ENCODE measurements at regions not wholly inside any gene's neighbourhood (a gene's known extent, or its start where the extent isn't known, plus 50 kb on each side); places are given as distances from the start of the nearest gene placed in this dataset.
"Not testable (repeated sequence)": the region's sequence is repeated elsewhere in the genome, so short reads cannot be mapped to it uniquely, and the experiment has no call there.

DNA sequence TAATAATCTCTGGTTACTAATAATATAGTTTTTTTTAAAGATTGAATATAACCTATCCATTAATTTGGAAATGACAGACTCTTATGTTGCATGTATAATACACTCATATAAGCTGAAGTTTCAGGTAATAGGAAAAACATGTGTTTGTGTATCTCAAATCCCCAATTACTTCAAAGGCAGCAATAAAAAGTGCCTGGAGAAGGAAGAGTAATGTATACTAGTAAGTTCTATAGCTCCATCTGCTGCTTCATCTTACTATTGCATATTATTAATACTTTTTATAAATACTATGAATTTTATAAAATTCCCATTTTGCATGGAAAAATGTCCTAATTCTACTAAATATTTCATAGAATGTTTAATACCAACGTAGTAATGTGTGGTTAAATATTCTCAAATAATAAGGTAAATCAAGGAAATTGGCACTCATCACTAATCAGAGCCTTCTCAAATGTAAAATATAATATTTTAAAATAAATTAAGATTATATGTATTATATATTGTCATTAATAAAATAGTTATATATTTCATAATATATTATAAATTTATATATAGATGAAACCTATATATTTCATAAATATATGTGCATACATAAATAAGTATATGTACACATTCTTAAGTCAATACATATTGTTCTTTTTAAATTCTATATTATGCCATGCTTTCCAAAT, 311.9 kb downstream of the HGF start:
- Mint-ChIP-seq H3K36me3 (no peaks in the 10 kb centered on the region), H3K4me1 (no peaks in the 10 kb centered on the region), H3K4me3 (no peak overlapping the region), H3K9me3 (no peaks in the 10 kb centered on the region), H3K27ac (no peak overlapping the region), H3K27me3 (peaks cover 0 to 2% (median 0%) of the 10 kb centered on the region in 5 donors)
- DNase-seq, result no peak
- POLR2A ChIA-PET, result no interaction called here
- no peak for ATAC-seq

DNA sequence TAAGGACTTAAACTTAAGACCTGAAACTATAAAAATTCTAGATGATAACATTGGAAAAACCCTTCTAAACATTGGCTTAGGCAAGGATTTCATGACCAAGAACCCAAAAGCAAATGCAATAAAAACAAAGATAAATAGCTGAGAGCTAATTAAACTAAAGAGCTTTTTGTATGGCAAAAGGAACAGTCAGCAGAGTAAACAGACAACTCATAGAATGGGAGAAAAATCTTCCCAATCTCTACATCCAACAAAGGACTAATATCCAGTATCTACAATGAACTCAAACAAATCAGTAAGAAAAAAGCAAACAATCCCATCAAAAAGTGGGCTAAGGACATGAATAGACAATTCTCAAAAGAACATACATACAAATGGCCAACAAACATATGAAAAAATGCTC, 316.1 kb downstream of the HGF start:
- POLR2A ChIA-PET, H3K9me3 Mint-ChIP-seq, H3K4me1 Mint-ChIP-seq, H3K4me3 Mint-ChIP-seq, DNase-seq, H3K27ac Mint-ChIP-seq, H3K27me3 Mint-ChIP-seq, ATAC-seq, H3K36me3 Mint-ChIP-seq: not testable (repeated sequence)

DNA sequence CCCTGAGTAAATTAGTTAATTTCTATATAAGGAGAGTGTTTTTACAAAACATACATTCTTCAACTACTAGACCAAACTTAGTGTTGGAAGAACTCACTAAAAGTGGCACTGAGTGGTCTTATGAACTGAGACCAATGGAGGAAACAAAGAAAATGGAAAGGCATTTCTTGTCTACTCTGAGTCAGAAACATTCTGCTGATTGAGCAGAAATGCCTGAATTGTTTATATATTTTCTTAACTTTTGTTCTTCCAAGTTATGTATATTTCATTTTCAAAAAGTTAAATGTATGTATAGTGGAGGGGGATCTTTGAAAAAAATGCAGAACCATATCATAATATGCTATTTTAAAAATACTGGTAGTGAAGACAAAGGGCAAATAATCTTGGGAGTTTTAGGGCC, 320.7 kb downstream of the HGF start:
- Mint-ChIP-seq H3K36me3 (no peaks in the 10 kb centered on the region), H3K27ac (no peak overlapping the region), H3K27me3 (peaks cover 0 to 4% (median 0%) of the 10 kb centered on the region in 5 donors), H3K9me3 (peaks cover 0 to 5% (median 0%) of the 10 kb centered on the region in 9 donors), H3K4me1 (no peaks in the 10 kb centered on the region), H3K4me3 (no peak overlapping the region)
- POLR2A ChIA-PET, result no interaction called here
- DNase-seq (no peak), ATAC-seq (no peak)

GRCh38 chr7:81447351-81447952, 322.4 kb downstream of the HGF start:
- H3K36me3 Mint-ChIP-seq, result no peaks in the 10 kb centered on the region
- H3K27ac Mint-ChIP-seq, result peak overlapping the region in 1 of 10 donors; percentile 27
- peaks cover 0 to 4% (median 0%) of the 10 kb centered on the region in 5 donors for H3K27me3 Mint-ChIP-seq
- POLR2A ChIA-PET, result no interaction called here
- H3K4me1 Mint-ChIP-seq, result no peaks in the 10 kb centered on the region
- peaks cover 0 to 7% (median 0%) of the 10 kb centered on the region in 9 donors for H3K9me3 Mint-ChIP-seq
- ATAC-seq, result no peak
- DNase-seq, result no peak
- no peak overlapping the region for H3K4me3 Mint-ChIP-seq

DNA sequence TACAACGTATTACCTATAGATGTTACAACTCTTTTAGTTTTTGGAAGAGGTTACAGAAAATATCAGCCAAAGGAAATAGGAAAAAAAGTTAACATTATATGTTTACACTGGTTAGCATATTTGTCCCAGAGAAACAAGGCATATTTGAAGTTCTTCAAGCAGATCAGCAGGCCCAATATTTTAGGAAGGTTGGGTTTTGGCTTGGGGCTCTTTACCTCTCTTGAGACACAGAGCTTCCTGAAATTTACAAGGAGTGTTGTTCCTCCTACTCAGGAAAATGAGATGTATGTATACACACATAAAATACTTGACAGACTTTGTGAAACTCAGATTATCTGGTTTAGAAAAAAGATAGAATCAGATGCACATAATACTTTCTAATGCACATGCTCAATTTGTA, 323.6 kb downstream of the HGF start:
- H3K36me3 Mint-ChIP-seq, result no peaks in the 10 kb centered on the region
- no peak for ATAC-seq
- POLR2A ChIA-PET, result no interaction called here
- H3K4me1 Mint-ChIP-seq, result no peaks in the 10 kb centered on the region
- H3K9me3 Mint-ChIP-seq, result peaks cover 0 to 7% (median 0%) of the 10 kb centered on the region in 9 donors
- peaks cover 0 to 4% (median 0%) of the 10 kb centered on the region in 5 donors for H3K27me3 Mint-ChIP-seq
- no peak overlapping the region for H3K27ac Mint-ChIP-seq
- no peak for DNase-seq
- no peak overlapping the region for H3K4me3 Mint-ChIP-seq

DNA sequence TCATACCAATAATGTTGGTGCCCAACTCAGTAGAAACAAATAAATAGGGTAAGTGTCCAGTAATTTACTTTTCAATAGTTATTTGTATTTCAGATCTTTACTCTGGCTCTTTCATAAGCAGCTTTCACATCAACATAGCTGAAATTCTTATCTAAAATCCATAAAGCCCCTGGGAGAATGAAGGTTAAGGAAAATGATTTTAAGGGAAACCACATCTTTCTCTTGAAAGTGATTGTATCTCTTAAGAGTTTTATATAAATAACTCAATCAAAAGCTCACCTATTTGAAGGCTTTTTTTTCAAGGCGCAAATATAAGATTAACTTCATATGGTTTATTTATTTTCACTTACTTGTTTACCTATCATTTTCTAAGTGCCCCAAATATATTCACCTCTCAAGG, 324.4 kb downstream of the HGF start:
- DNase-seq, result no peak
- no peak overlapping the region for H3K27ac Mint-ChIP-seq
- POLR2A ChIA-PET, result no interaction called here
- H3K27me3 Mint-ChIP-seq, result peaks cover 0 to 4% (median 0%) of the 10 kb centered on the region in 5 donors
- no peaks in the 10 kb centered on the region for H3K36me3 Mint-ChIP-seq
- no peak overlapping the region for H3K4me3 Mint-ChIP-seq
- H3K4me1 Mint-ChIP-seq, result no peaks in the 10 kb centered on the region
- ATAC-seq, result no peak
- peaks cover 0 to 5% (median 0%) of the 10 kb centered on the region in 9 donors for H3K9me3 Mint-ChIP-seq

- no peak overlapping the region for H3K4me3 Mint-ChIP-seq
- POLR2A ChIA-PET, result no interaction called here
- H3K36me3 Mint-ChIP-seq, result no peaks in the 10 kb centered on the region
- ATAC-seq (no peak), DNase-seq (no peak)
- no peak overlapping the region for H3K27ac Mint-ChIP-seq
- H3K27me3 Mint-ChIP-seq, result peaks cover 0 to 2% (median 0%) of the 10 kb centered on the region in 5 donors
- H3K9me3 Mint-ChIP-seq, result peaks cover 0 to 10% (median 3%) of the 10 kb centered on the region in 9 donors
- peaks cover 0 to 6% (median under 1%) of the 10 kb centered on the region in 4 donors for H3K4me1 Mint-ChIP-seq
These were observed 328.1 kb downstream of the HGF start for GRCh38 chr7:81441750-81442149.

DNA sequence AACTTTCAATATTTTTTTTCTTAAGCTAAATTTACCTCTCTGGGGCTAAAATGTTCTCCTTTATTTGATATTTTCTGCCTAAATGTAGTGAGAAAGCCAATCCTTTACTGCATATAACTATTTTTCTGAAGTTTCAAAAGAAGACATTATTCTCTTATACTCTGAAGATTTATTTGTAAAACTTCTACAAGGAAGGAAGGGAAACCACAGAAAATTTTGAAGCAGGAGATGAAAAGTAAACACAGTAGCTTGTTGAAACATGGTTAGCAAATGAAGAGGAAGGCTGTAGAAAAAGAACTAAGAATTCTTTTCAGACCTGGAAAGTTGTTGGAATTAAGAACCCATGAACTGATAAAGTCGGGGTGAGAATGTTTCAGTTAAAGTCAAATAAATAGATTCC, 330.3 kb downstream of the HGF start:
- no peaks in the 10 kb centered on the region for H3K36me3 Mint-ChIP-seq
- peaks cover 0 to 18% (median 4%) of the 10 kb centered on the region in 4 donors for H3K4me1 Mint-ChIP-seq
- H3K27me3 Mint-ChIP-seq, result no peaks in the 10 kb centered on the region
- no peak for ATAC-seq
- POLR2A ChIA-PET, result no interaction called here
- H3K4me3 Mint-ChIP-seq, result peak overlapping the region in 2 of 10 donors; percentile 31 to 48
- no peak for DNase-seq
- H3K27ac Mint-ChIP-seq, result peak overlapping the region in 3 of 10 donors; percentile 4 to 58 (median 9)
- H3K9me3 Mint-ChIP-seq, result peaks cover 0 to 10% (median 4%) of the 10 kb centered on the region in 9 donors

DNA sequence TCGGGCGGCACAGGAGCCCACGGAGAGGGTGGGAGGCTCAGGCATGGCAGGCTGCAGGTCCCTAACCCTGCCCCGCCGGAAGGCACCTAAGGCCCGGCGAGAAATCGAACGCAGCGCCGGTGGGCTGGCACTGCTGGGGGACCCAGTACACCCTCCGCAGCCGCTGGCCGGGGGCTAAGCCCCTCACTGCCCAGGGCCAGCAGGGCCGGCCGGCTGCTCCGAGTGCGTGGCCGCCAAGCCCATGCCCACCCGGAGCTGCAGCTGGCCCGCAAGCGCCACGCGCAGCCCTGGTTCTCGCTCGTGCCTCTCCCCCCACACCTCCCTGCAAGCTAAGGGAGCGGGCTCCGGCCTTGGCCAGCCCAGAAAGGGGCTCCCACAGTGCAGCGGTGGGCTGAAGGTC, 332.7 kb downstream of the HGF start:
- POLR2A ChIA-PET, DNase-seq, ATAC-seq, H3K36me3 Mint-ChIP-seq, H3K27me3 Mint-ChIP-seq, H3K27ac Mint-ChIP-seq, H3K4me3 Mint-ChIP-seq: not testable (repeated sequence)
- Mint-ChIP-seq H3K9me3 (peaks cover 0 to 10% (median 3%) of the 10 kb centered on the region in 9 donors), H3K4me1 (peaks cover 0 to 18% (median 4%) of the 10 kb centered on the region in 4 donors)

GRCh38 chr7:81433692-81434331, 336.0 kb downstream of the HGF start:
- Mint-ChIP-seq H3K4me3 (no peak overlapping the region), H3K27me3 (peaks cover 0 to 10% (median 0%) of the 10 kb centered on the region in 5 donors), H3K4me1 (peaks cover 0 to 12% (median 3%) of the 10 kb centered on the region in 4 donors), H3K27ac (no peak overlapping the region), H3K36me3 (no peaks in the 10 kb centered on the region), H3K9me3 (peaks cover 0 to 9% (median 2%) of the 10 kb centered on the region in 9 donors)
- ATAC-seq (no peak), DNase-seq (no peak)
- POLR2A ChIA-PET, result no interaction called here

- H3K36me3 Mint-ChIP-seq, result no peaks in the 10 kb centered on the region
- peaks cover 0 to 9% (median 0%) of the 10 kb centered on the region in 9 donors for H3K9me3 Mint-ChIP-seq
- peaks cover 0 to 10% (median 0%) of the 10 kb centered on the region in 5 donors for H3K27me3 Mint-ChIP-seq
- POLR2A ChIA-PET, result no interaction called here
- H3K27ac Mint-ChIP-seq, result no peak overlapping the region
- ATAC-seq, result no peak
- peaks cover 0 to 12% (median 3%) of the 10 kb centered on the region in 4 donors for H3K4me1 Mint-ChIP-seq
- no peak overlapping the region for H3K4me3 Mint-ChIP-seq
- no peak for DNase-seq
These were observed 336.6 kb downstream of the HGF start for GRCh38 chr7:81433206-81433605.

DNA sequence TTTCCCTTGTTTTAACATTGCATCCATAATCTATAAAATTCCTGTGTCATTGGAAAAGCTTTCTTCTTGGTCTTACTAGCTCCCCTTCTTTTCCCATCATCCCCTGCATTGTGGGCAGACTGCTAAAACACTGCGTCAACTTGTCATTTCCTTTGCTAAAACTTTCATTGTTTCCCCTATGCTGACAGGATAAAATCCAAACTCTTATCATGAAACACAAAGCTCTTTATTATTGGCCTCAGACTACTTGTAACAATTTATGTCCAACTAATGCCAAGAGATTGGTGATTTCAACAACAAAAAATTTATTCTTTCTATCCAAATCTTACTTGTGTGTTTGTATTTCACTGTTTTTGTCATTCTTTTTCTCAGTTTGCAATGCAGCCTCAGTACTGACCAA, 339.1 kb downstream of the HGF start:
- POLR2A ChIA-PET, result no interaction called here
- peaks cover 0 to 15% (median 0%) of the 10 kb centered on the region in 5 donors for H3K27me3 Mint-ChIP-seq
- H3K9me3 Mint-ChIP-seq, result peaks cover 0 to 3% (median 0%) of the 10 kb centered on the region in 9 donors
- H3K4me3 Mint-ChIP-seq, result no peak overlapping the region
- DNase-seq (no peak), ATAC-seq (no peak)
- no peaks in the 10 kb centered on the region for H3K36me3 Mint-ChIP-seq
- peaks cover 0 to 7% (median 2%) of the 10 kb centered on the region in 4 donors for H3K4me1 Mint-ChIP-seq
- H3K27ac Mint-ChIP-seq, result no peak overlapping the region

GRCh38 chr7:81430150-81430549, 339.7 kb downstream of the HGF start:
- H3K36me3 Mint-ChIP-seq, result no peaks in the 10 kb centered on the region
- peaks cover 0 to 9% (median 0%) of the 10 kb centered on the region in 9 donors for H3K9me3 Mint-ChIP-seq
- H3K4me3 Mint-ChIP-seq, result no peak overlapping the region
- POLR2A ChIA-PET, result no interaction called here
- H3K4me1 Mint-ChIP-seq, result peaks cover 0 to 4% (median under 1%) of the 10 kb centered on the region in 4 donors
- H3K27ac Mint-ChIP-seq, result no peak overlapping the region
- ATAC-seq (no peak), DNase-seq (no peak)
- peaks cover 0 to 20% (median 0%) of the 10 kb centered on the region in 5 donors for H3K27me3 Mint-ChIP-seq
